ENCODE measurements at regions not wholly inside any gene's neighbourhood (a gene's known extent, or its start where the extent isn't known, plus 50 kb on each side); places are given as distances from the start of the nearest gene placed in this dataset.
A peak's percentile ranks its signal among the peaks of the same experiment; 100 is the strongest.

- DNase-seq: no peak
Measured at GRCh38 chr7:31398815-31399214, 58.3 kb upstream of the NEUROD6 start.

- DNase-seq: no peak
Measured at GRCh38 chr7:31407178-31407676, 66.7 kb upstream of the NEUROD6 start.

DNA sequence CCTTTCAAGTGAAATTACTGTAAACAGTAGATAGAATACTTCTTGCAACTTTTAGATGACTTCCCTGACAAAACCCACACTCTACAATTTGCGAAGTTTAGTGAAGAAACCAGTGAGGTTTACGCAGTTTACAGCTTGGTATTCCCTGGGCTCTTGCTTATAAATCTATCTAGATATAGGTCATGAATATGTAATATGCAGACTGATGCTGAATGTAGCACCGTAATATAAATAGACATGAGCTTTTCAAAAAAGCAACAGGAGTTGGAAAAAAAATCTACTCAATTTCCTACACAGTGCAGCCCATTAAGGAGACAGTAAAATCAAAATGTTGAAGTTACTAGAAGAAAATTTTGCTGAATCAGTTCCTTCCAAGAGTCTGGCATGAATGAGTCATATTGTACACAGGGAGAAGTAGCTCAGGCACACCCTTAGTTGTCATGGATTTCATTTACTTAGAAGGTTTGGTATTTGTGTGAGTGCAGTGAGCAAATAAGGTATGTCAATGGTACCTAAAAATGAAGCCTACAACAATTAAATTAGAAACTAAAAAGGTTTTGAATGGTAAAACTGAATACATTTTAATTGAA, 67.7 kb upstream of the NEUROD6 start:
- peak; percentile 41 for DNase-seq

DNA sequence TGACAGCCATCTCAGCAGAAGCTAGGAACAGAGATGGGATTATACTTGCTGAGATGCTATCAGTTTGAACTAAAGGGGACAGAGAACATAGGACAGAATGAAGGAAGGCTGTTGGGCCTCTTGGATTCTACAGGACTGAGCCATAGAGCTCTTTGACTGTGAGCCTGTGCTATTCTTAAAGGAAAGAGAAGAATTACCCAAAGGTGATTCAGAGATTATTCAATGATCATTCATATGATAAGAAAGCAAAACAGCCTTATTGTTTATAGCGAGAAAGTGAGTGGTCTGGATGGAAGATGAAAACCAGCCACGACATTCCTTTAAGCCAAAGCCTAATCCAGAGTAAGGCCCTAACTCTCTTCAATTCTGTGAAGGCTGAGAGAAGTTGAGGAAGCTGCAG, 69.7 kb upstream of the NEUROD6 start:
- DNase-seq: no peak

- no peak for DNase-seq
Measured at GRCh38 chr7:31411416-31411815, 70.9 kb upstream of the NEUROD6 start.

GRCh38 chr7:31413766-31414165, 73.2 kb upstream of the NEUROD6 start:
- DNase-seq: no peak

DNA sequence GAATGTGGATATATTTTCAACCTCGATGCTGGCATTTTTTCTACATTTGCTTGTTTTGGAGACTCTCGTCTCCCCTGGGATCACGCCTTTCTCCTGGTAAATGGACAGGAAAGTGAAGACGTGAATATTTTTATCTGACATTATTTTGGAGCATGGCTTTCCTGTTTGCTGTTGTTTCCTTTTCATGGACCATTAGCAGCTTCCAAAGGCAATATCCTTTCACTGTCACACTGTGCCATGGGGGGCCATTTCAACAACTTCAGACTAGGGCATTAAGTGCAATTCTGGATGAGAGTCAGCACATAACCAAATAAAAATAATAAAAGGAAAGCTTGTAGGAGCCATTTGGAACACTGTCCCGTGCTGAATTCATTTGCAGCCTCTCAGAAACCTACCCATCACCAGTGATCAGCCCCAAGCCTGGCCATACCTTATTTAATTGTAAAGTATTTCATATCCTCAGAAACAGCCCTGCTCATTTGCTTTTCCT, 75.9 kb upstream of the NEUROD6 start:
- no peak for DNase-seq

GRCh38 chr7:31418928-31419327, 78.4 kb upstream of the NEUROD6 start:
- no peak for DNase-seq

- DNase-seq: peak; percentile 12
Measured at GRCh38 chr7:31419505-31420055, 79.1 kb upstream of the NEUROD6 start.

GRCh38 chr7:31420948-31421347, 80.4 kb upstream of the NEUROD6 start:
- no peak for DNase-seq

DNA sequence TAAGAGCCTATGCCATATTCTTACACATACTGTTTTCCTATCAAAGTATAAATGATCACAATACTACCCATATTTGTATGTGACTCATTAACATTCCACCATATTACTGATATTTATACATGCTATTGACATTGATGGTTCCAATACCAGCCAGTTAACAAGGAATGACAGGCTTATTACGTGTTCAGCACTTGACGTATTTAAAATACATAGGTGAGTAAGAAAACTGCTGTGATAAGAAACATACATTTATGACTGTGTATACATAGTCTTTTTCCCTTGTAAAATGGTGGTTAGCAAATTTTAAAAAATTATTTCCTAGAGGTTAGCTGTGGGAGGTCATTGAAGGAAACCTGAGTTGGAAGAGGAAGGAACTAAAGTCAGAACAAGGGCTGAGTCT, 81.1 kb upstream of the NEUROD6 start:
- DNase-seq: no peak

- DNase-seq: no peak
Measured at GRCh38 chr7:31423994-31424393, 83.5 kb upstream of the NEUROD6 start.

- peak; percentile 65 for DNase-seq
Measured at GRCh38 chr7:31432176-31432575, 81.7 kb upstream of the ITPRID1 start.

- no peak for DNase-seq
Measured at GRCh38 chr7:31432836-31433340, 81.0 kb upstream of the ITPRID1 start.

GRCh38 chr7:31437250-31437865, 76.5 kb upstream of the ITPRID1 start:
- DNase-seq: no peak

- no peak for DNase-seq
Measured at GRCh38 chr7:31439165-31439564, 74.7 kb upstream of the ITPRID1 start.

DNA sequence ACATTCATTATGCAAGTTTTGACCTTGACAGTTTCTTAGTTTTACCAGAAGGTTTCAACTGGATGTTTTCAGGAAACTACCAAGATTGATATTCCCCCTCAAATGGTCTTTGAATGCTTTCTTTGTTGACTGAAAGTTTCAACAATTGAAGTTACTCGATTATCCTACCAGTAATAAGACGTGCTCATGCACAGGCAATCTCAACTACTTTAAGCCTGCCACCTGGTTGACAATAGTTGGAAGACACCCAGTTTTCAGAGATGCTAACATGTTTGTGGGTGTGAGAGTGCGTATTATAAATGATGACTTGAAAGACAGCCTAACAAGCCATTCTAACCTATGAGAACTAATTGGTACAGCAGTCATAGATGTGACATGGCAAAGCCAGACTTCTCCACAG, 73.4 kb upstream of the ITPRID1 start:
- DNase-seq: no peak

DNA sequence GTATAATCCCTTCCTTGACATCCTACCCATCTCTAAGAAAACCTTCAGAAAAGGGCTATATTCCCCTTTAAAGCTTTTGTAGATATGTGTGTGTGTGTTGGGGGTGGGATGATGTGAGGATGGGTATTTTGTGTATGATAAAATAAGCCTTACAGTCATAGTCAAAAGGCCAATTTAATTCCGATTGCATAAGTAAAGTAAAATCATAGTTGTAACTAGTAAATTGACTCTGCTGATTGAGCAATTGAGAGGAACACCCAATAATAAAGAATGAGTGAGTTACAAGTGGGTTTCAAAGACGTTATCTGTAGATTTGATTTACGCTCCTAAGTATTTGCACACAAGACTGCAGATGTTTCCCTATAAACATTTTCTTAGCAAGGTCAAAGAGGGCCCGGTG, 71.3 kb upstream of the ITPRID1 start:
- DNase-seq: no peak

DNA sequence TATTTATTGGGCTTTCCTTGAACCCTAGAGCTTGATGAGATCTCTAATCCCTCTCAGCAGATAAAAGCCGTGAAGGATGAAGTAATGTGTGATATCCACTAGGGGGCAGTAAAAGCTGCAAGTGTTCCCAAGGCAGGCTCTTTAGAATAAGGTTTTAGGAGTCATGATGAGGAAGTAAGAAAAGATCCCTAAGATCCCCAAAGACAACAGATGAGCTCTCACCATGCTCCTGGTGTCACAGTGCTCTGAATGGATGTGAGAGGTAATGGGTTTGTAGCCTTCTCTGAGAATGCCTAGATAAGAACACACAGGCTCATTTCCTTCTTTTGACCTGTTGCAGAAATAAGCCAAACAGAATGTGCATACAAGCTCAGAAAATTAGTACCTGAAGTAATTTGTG, 70.4 kb upstream of the ITPRID1 start:
- peak; percentile 64 for DNase-seq

GRCh38 chr7:31444196-31444595, 69.7 kb upstream of the ITPRID1 start:
- no peak for DNase-seq

DNA sequence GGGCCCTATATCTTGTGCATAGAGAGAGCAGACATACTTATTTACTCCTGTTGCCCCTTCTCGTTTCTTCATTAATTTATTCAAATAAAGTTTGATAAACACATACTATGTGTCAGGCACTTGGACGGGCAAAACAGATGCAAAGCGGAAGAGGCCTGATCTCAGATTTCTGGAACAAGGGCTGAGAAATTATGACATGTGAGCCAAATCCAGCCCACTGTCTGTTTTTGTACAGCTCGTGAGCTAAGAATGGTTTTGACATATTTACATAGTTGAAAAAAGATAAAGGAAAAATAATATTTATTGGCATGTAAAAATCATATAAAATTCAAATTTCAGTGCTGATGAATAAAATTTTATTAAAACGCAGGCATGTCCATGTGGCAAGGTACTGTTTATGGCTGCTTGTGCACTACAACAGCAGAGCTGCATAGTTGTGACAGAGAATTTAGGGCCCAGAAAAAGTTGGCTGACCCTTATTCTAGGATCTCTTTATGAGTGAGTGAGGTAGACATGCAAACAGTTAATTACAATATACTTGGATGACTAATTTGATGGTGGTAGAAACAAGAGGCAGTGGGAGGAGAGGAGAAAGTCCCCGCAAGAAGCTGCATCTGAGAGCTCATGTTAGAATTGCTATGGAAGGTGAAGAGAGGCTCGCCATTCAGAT, 68.1 kb upstream of the ITPRID1 start:
- DNase-seq: no peak

DNA sequence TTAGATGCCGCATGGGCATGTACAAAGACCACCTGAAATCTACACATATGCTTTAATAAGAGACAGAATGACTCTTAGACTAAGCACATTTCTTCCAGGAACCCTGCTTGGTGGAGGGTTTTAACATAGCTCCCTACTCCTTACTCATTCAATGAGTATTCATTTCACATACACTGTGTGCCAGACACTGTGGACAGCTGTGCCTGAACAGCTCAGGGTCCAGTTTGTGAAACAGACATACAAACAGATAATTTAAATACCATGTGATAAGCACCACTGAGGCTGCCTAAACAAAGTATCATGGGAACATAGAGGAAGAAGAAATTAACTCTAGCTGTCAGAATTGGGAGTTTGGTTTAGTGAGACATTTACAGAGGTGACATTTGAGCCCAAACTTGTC, 65.2 kb upstream of the ITPRID1 start:
- no peak for DNase-seq

DNA sequence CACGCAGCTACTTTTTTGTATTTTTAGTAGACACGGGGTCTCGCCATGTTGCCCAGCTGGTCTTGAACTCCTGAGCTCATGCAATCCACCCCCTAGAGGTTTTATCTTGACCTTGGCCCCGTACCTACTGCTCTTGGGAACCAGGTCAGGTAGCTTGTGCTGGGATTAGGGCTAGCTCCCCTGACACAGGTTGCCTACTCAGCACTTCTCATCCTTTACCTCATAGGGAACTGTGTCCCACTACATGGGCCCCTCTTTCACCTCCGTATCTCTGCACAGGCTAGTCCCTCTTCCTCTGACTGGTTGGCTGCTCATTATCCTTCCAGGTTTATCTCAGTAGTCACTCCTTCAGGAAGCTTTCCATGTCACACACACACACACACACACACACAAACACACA, 58.0 kb upstream of the ITPRID1 start:
- DNase-seq: no peak
